ENCODE measurements at regions not wholly inside any gene's neighbourhood (a gene's known extent, or its start where the extent isn't known, plus 50 kb on each side); places are given as distances from the start of the nearest gene placed in this dataset.

DNA sequence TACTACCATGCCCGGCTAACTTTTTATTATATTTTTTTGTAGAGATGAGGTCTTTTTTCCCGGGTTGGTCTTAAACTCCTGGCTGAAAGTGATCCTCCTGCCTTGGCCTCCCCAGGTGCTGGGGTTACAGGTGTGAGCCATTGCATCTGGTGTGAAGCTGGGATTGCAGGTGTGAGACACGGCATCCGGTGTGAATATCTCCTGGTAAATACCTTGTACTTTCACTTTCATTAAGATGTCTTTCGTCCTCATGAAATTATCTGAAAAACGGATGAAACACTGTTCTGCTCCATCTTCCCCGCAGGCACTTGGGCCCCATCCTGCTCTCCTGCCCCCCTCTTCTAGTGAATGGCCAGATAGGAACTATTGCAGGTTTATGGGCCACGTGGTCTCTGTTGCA is 60.1 kb upstream of the CCZ1B start:
- TF ChIP-seq, protein P1, sequence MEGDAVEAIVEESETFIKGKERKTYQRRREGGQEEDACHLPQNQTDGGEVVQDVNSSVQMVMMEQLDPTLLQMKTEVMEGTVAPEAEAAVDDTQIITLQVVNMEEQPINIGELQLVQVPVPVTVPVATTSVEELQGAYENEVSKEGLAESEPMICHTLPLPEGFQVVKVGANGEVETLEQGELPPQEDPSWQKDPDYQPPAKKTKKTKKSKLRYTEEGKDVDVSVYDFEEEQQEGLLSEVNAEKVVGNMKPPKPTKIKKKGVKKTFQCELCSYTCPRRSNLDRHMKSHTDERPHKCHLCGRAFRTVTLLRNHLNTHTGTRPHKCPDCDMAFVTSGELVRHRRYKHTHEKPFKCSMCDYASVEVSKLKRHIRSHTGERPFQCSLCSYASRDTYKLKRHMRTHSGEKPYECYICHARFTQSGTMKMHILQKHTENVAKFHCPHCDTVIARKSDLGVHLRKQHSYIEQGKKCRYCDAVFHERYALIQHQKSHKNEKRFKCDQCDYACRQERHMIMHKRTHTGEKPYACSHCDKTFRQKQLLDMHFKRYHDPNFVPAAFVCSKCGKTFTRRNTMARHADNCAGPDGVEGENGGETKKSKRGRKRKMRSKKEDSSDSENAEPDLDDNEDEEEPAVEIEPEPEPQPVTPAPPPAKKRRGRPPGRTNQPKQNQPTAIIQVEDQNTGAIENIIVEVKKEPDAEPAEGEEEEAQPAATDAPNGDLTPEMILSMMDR (IDR thresholded peaks at IDR 0.05; ENCODE audit: low read length), result no peak
- TF ChIP-seq EZH2phosphoT487 (IDR thresholded peaks at IDR 0.05; ENCODE audit: low read length), result no peak
